Activated CD8-positive, alpha-beta T cell treated with anti-CD3 and anti-CD28 coated beads for 36 hours (primary cell): ENCODE measurements at regions not wholly inside any gene's neighbourhood (a gene's known extent, or its start where the extent isn't known, plus 50 kb on each side); places are given as distances from the start of the nearest gene placed in this dataset.

Experiments used
- ATAC-seq: fragments of 200-7000 bp; cut with Tn5 transposase; one replicate; pipeline ENCODE4 v1.10.0; 2021; ENCODE audit warnings: mild to moderate bottlenecking, moderate library complexity
- CTCF ChIA-PET: fragments of 350-600 bp; sonication (Branson Sonifier 250); formaldehyde crosslinking; loops from one replicate; lab custom pipeline; 2021; ENCODE audit warnings: antibody characterized with exemption; lab: Charles Lee
- POLR2A ChIA-PET: fragments of 350-600 bp; sonication (Branson Sonifier 250); formaldehyde crosslinking; loops from one replicate; lab custom pipeline; 2021; ENCODE audit warnings: antibody characterized with exemption; lab: Charles Lee
- DNase-seq: peaks from one replicate; pipeline ENCODE4 v3.0.0-alpha.2; 2020
- H3K27ac Mint-ChIP-seq: one replicate; pipeline ENCODE4 v1.8.0; 2021; ENCODE audit warnings: mild to moderate bottlenecking, mixed read lengths
- H3K27me3 Mint-ChIP-seq: one replicate; pipeline ENCODE4 v1.8.0; 2021; ENCODE audit warnings: mixed read lengths
- H3K36me3 Mint-ChIP-seq: one replicate; pipeline ENCODE4 v1.8.0; 2021; ENCODE audit warnings: low read depth, mixed read lengths
- H3K4me1 Mint-ChIP-seq: one replicate; pipeline ENCODE4 v1.8.0; 2021; ENCODE audit warnings: low read depth, mixed read lengths
- H3K4me3 Mint-ChIP-seq: one replicate; pipeline ENCODE4 v1.8.0; 2021; ENCODE audit warnings: mild to moderate bottlenecking, moderate library complexity, mixed read lengths
- H3K9me3 Mint-ChIP-seq: one replicate; pipeline ENCODE4 v1.8.0; 2021; ENCODE audit warnings: mixed read lengths
- intact Hi-C: fragments of 100-400 bp; cut with micrococcal nuclease; formaldehyde crosslinking; loops from one replicate; pipeline ENCODE4 v1.10.0; 2022
- TF ChIP-seq, protein P1 (sequence below): fragments of 200-600 bp; IDR thresholded peaks from one replicate; pipeline ENCODE4 v1.8.0; 2022; ENCODE audit warnings: antibody characterized with exemption, mild to moderate bottlenecking

DNA sequence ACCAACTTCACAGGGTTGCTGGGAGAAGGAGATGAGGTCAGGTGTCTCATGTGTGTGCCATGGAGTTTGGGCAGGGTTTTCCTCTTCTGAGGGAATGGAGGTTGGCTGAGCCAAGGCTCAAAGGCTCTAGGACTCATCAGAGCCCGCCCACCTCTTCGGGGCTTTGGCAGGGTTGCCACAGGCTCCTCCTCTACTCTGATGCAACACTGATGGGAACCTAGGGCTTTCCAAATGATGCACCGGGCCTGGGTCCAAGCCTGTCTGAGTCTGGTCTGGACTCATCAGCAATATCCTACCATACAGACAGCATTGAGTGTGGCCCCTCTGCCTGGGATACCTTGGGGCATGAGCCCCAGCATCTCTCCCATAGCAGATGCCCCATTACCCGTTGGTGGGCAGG is 59.5 kb upstream of the LHX1 start:
- peaks cover 24% of the 10 kb centered on the region for H3K27me3 Mint-ChIP-seq
- H3K36me3 Mint-ChIP-seq = no peaks in the 10 kb centered on the region
- no peak overlapping the region for H3K27ac Mint-ChIP-seq
- intact Hi-C loops = no loop called here
- ChIA-PET CTCF (interaction anchor here (1.1 kb wide), 1 partner anchor 43 kb away, joined by 3 read pairs; no protein-coding TSS in a partner anchor), POLR2A (no interaction called here)
- H3K9me3 Mint-ChIP-seq = peaks cover 13% of the 10 kb centered on the region
- H3K4me3 Mint-ChIP-seq = no peak overlapping the region
- TF ChIP-seq, protein P1, sequence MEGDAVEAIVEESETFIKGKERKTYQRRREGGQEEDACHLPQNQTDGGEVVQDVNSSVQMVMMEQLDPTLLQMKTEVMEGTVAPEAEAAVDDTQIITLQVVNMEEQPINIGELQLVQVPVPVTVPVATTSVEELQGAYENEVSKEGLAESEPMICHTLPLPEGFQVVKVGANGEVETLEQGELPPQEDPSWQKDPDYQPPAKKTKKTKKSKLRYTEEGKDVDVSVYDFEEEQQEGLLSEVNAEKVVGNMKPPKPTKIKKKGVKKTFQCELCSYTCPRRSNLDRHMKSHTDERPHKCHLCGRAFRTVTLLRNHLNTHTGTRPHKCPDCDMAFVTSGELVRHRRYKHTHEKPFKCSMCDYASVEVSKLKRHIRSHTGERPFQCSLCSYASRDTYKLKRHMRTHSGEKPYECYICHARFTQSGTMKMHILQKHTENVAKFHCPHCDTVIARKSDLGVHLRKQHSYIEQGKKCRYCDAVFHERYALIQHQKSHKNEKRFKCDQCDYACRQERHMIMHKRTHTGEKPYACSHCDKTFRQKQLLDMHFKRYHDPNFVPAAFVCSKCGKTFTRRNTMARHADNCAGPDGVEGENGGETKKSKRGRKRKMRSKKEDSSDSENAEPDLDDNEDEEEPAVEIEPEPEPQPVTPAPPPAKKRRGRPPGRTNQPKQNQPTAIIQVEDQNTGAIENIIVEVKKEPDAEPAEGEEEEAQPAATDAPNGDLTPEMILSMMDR = no peak
- peak; percentile 47 for ATAC-seq
- H3K4me1 Mint-ChIP-seq = no peaks in the 10 kb centered on the region
- no peak for DNase-seq

DNA sequence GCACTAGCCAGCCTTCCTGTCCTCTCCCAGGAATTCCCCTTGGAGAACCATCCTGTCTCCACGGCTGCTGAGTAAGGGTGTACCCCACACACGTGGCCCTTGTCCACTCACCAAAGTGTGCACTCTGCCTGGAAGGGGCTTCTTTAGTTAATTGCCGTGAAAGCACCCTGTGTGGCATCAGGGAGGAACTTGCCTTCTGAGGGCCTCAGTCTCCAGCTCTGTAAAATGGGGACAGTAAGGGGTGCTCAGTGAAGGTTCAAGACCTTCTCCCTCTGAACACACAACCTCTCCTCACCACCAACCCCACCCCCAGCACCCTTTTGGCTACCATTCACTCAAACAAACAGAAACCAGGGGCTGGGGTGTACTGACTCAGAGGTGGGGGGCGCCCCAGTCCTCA is 59.1 kb upstream of the LHX1 start:
- Mint-ChIP-seq H3K9me3 (peaks cover 13% of the 10 kb centered on the region), H3K27ac (no peak overlapping the region), H3K4me1 (no peaks in the 10 kb centered on the region), H3K36me3 (no peaks in the 10 kb centered on the region), H3K27me3 (peaks cover 24% of the 10 kb centered on the region), H3K4me3 (no peak overlapping the region)
- ChIA-PET POLR2A (no interaction called here), CTCF (no interaction called here)
- intact Hi-C loops = no loop called here
- DNase-seq (no peak), ATAC-seq (no peak)
- TF ChIP-seq, protein P1 = no peak

DNA sequence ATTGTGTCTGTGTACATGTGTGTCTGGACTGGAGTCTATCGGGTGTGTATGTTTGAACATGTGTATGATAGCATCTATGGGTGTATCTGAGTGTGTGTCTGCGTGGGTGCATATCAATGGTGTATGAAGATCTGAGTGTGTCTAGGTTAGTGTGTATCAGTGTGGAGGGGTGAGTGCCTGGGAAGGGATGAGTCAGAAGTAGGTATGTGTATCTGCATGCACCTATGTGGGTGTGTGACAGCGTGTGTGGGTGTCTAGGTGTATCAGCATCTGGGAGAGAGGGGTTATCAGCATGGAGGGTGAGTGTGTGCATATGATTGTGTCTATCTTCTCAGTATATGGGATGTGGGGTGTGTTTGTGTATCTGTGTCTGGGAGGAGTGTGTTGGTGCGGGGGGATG is 58.2 kb upstream of the LHX1 start:
- peaks cover 13% of the 10 kb centered on the region for H3K9me3 Mint-ChIP-seq

DNA sequence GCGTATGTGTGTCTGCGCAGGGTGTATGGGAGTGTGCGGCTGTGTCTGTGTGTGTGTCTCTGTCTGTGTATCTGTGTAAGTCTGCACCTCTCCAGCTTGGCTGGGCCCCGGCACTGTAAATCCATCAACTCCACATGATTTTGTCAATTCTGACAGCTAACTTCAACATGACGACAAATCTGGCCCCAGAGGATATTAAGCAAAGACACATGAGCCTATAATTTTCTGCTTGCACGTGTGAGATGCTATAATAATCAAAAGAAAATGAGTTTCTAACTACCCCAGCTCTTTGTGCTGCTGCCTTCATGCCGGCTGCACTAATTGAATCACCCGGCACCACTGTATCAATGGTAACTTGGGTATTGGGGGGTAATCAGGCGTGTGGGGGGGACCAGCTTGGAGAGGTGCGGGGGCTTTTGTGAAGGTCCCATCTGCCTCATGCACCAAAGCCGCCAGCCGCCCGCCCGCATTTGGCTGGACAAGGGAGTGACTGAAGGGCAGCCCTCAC is 57.6 kb upstream of the LHX1 start:
- no peak overlapping the region for H3K4me3 Mint-ChIP-seq
- no peak overlapping the region for H3K27ac Mint-ChIP-seq
- DNase-seq (no peak), ATAC-seq (no peak)
- no peaks in the 10 kb centered on the region for H3K4me1 Mint-ChIP-seq
- H3K27me3 Mint-ChIP-seq = peaks cover 27% of the 10 kb centered on the region
- CTCF ChIA-PET = interaction anchor here (1.2 kb wide), 1 partner anchor 168 kb away, joined by 4 read pairs; no protein-coding TSS in a partner anchor
- POLR2A ChIA-PET = no interaction called here
- no peaks in the 10 kb centered on the region for H3K36me3 Mint-ChIP-seq
- TF ChIP-seq, protein P1 = no peak
- intact Hi-C loops = no loop called here
- H3K9me3 Mint-ChIP-seq = peaks cover 13% of the 10 kb centered on the region

More for the DNA sequence above, 58.2 kb upstream of the LHX1 start:
- POLR2A ChIA-PET = no interaction called here
- no peak overlapping the region for H3K27ac Mint-ChIP-seq
- no peak overlapping the region for H3K4me3 Mint-ChIP-seq
- ATAC-seq (no peak), DNase-seq (no peak)
- TF ChIP-seq, protein P1 = no peak
- no peaks in the 10 kb centered on the region for H3K36me3 Mint-ChIP-seq
- CTCF ChIA-PET = interaction anchor here (1.2 kb wide), 1 partner anchor 169 kb away, joined by 4 read pairs; no protein-coding TSS in a partner anchor
- peaks cover 24% of the 10 kb centered on the region for H3K27me3 Mint-ChIP-seq
- H3K4me1 Mint-ChIP-seq = no peaks in the 10 kb centered on the region
- intact Hi-C loops = no loop called here

DNA sequence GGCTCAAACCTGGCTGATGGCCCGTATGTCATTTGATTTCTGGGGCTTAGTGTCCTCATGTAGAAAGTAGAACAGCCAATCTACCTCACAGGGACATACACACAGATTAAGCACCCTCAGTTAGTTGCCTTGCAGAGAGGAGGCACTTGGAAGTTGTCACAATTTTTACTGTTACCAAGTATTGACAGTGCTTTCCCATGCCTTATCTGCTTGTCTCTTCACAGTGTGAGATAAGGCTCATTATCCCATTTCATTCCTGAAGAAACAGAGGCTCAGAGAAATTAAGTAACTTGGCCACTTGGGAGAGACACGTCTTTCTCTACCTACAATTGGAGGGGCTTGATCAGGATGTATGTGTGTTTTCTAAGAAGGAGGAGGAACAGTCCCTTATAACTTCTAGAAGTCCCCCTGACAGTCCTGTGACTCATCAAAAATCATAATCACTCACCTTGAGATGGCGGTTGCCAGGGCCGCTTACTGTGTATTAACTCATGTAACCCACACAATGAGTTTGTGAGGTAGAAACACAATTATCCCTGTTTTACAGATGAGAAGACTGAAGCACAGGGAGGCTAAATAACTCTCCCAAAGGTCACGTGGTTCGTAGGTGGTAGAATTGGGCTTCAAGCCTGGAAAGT is 56.9 kb upstream of the LHX1 start:
- intact Hi-C loops = no loop called here
- Mint-ChIP-seq H3K4me3 (no peak overlapping the region), H3K36me3 (no peaks in the 10 kb centered on the region), H3K4me1 (no peaks in the 10 kb centered on the region), H3K27me3 (peaks cover 31% of the 10 kb centered on the region), H3K27ac (no peak overlapping the region), H3K9me3 (peaks cover 13% of the 10 kb centered on the region)
- CTCF ChIA-PET = interaction anchor here (1.2 kb wide), 1 partner anchor 167 kb away, joined by 4 read pairs; no protein-coding TSS in a partner anchor
- POLR2A ChIA-PET = no interaction called here
- peak; percentile 60 for ATAC-seq
- DNase-seq = peak; percentile 45
- TF ChIP-seq, protein P1 = no peak
